ENCODE measurements at regions not wholly inside any gene's neighbourhood (a gene's known extent, or its start where the extent isn't known, plus 50 kb on each side); places are given as distances from the start of the nearest gene placed in this dataset.

DNA sequence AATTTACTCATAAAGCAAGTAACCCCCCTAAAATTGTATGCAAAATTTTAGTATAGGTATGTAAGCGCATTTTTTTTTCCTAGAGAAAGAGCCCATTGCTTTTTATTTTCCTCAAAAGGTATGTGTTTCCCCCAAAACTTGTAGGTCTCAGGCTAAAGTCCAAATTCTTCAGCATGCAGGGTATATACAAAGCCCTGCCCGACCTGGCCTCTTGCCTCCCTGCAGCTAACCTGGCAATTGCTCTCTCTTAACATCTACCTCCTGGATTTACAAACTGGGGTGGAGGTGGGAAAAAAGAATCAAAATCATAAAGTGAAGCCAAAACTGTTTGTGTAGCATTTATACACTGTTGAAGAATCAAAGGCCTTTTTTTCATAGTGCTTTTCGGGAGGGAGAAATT is 107.8 kb downstream of the KCNRG start:
- no peaks in the 10 kb centered on the region for H3K9me3 ChIP-seq (ENCODE audit: low read depth, low read length, poor library complexity, severe bottlenecking)
- DNase-seq (ENCODE audit: low spot score) = no peak
- CTCF ChIA-PET = no interaction called here
- BruUV-seq (replicated peaks) = no TSS peak
- H3K27ac ChIP-seq (ENCODE audit: low read depth, low read length, poor library complexity, severe bottlenecking) = peak overlapping the region; percentile 99
- H3K4me3 ChIP-seq (ENCODE audit: low read depth, low read length, poor library complexity, severe bottlenecking) = peak overlapping the region; percentile 91
- H3K36me3 ChIP-seq (ENCODE audit: insufficient read depth, low read length, poor library complexity, severe bottlenecking) = no peaks in the 10 kb centered on the region
- H3K4me1 ChIP-seq (ENCODE audit: insufficient read depth, low read length, poor library complexity, severe bottlenecking) = peaks cover 46% of the 10 kb centered on the region
- no peaks in the 10 kb centered on the region for H3K27me3 ChIP-seq (replicated peaks; ENCODE audit: insufficient read depth, low read depth, low read length, poor library complexity)
- intact Hi-C loops (cut with micrococcal nuclease; ENCODE audit: unreplicated experiment) = no loop called here
- no peak for TF ChIP-seq EZH2 (IDR thresholded peaks at IDR 0.05; ENCODE audit: borderline replicate concordance, low read depth, low read length, poor library complexity, severe bottlenecking)
- TF ChIP-seq, protein P1, sequence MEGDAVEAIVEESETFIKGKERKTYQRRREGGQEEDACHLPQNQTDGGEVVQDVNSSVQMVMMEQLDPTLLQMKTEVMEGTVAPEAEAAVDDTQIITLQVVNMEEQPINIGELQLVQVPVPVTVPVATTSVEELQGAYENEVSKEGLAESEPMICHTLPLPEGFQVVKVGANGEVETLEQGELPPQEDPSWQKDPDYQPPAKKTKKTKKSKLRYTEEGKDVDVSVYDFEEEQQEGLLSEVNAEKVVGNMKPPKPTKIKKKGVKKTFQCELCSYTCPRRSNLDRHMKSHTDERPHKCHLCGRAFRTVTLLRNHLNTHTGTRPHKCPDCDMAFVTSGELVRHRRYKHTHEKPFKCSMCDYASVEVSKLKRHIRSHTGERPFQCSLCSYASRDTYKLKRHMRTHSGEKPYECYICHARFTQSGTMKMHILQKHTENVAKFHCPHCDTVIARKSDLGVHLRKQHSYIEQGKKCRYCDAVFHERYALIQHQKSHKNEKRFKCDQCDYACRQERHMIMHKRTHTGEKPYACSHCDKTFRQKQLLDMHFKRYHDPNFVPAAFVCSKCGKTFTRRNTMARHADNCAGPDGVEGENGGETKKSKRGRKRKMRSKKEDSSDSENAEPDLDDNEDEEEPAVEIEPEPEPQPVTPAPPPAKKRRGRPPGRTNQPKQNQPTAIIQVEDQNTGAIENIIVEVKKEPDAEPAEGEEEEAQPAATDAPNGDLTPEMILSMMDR (conservative IDR thresholded peaks at IDR 0.05; ENCODE audit: low read depth, low read length) = no peak
- POLR2A ChIA-PET (ENCODE audit: low non-redundant PET) = interaction anchor here (0.6 kb wide), 2 partner anchors 458 to 583 kb away, joined by 3 to 8 read pairs; no protein-coding TSS in a partner anchor

DNA sequence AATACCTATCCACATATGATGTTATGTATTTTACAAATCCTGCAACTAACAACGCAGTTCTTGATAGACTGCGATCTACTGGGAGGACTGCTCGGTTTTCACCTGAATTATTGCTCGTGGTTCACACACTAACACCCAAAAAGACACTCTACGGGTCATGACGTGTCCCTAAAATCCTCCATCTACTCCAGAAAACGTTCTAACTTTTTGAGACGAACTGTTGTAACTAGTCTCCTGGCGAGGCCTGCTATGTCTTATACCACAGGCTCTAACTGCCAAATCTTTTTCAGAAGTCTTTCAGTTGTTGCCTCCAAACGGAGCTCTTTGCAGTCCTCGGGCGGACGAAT is 108.2 kb downstream of the KCNRG start:
- H3K27me3 ChIP-seq (replicated peaks; ENCODE audit: insufficient read depth, low read depth, low read length, poor library complexity) = no peaks in the 10 kb centered on the region
- no peaks in the 10 kb centered on the region for H3K9me3 ChIP-seq (ENCODE audit: low read depth, low read length, poor library complexity, severe bottlenecking)
- H3K4me3 ChIP-seq (ENCODE audit: low read depth, low read length, poor library complexity, severe bottlenecking) = peak overlapping the region; percentile 91
- intact Hi-C loops (cut with micrococcal nuclease; ENCODE audit: unreplicated experiment) = no loop called here
- no peak for TF ChIP-seq EZH2 (IDR thresholded peaks at IDR 0.05; ENCODE audit: borderline replicate concordance, low read depth, low read length, poor library complexity, severe bottlenecking)
- no TSS peak for BruUV-seq (replicated peaks)
- DNase-seq (ENCODE audit: low spot score) = no peak
- CTCF ChIA-PET = no interaction called here
- POLR2A ChIA-PET (ENCODE audit: low non-redundant PET) = interaction anchor here (0.6 kb wide), 3 partner anchors 458 to 662 kb away, joined by 3 to 8 read pairs (median 3); no protein-coding TSS in a partner anchor
- H3K4me1 ChIP-seq (ENCODE audit: insufficient read depth, low read length, poor library complexity, severe bottlenecking) = peaks cover 43% of the 10 kb centered on the region
- H3K36me3 ChIP-seq (ENCODE audit: insufficient read depth, low read length, poor library complexity, severe bottlenecking) = no peaks in the 10 kb centered on the region
- peak overlapping the region; percentile 99 for H3K27ac ChIP-seq (ENCODE audit: low read depth, low read length, poor library complexity, severe bottlenecking)

DNA sequence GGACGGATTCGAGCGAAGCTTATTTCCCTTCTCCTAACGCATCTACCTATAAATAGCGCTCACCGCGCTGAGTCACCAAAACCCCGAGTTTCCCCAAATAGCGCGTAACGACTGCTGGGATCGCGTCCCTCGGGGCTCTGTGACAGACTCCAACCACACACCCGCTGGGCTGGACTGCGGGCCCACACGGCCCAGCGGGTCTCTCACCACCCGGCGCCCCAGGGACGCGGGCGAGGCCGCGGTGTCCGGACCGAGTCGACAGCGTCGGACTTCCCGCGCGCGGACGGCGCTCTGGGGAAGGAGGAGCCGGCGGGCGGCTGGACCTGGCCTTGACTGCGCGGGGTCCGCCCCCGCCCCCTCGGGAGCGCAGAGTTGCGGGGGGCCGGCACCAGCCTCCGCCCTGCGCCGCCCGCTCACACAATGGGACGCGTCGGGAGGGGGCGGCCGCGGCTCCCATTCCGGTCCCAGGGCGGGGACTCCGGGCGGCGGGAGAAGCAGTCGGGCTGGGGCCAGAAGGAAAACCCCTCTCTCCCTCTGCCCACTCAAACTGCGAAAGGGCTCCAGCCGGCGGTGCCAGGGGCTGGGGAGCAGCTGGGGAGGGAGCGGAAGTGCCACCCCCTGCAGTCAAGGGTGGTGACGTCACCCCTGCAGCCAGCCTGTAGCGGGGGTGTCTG is 108.8 kb downstream of the KCNRG start:
- POLR2A ChIA-PET (ENCODE audit: low non-redundant PET) = interaction anchor here (0.6 to 0.7 kb wide), 4 partner anchors 9 to 661 kb away, joined by 3 to 8 read pairs (median 3); no protein-coding TSS in a partner anchor

More for the DNA sequence above, 108.8 kb downstream of the KCNRG start:
- Histone ChIP-seq H3K9me3 (ENCODE audit: low read depth, low read length, poor library complexity, severe bottlenecking) (no peaks in the 10 kb centered on the region), H3K27me3 (replicated peaks; ENCODE audit: insufficient read depth, low read depth, low read length, poor library complexity) (no peaks in the 10 kb centered on the region), H3K4me1 (ENCODE audit: insufficient read depth, low read length, poor library complexity, severe bottlenecking) (peaks cover 40% of the 10 kb centered on the region), H3K27ac (ENCODE audit: low read depth, low read length, poor library complexity, severe bottlenecking) (peak overlapping the region; percentile 99), H3K36me3 (ENCODE audit: insufficient read depth, low read length, poor library complexity, severe bottlenecking) (no peaks in the 10 kb centered on the region), H3K4me3 (ENCODE audit: low read depth, low read length, poor library complexity, severe bottlenecking) (peak overlapping the region; percentile 91)
- CTCF ChIA-PET = interaction anchor here (0.8 kb wide), 1 partner anchor 127 kb away, joined by 4 read pairs; the partner anchor contains the start of gene TRIM13
- DNase-seq (ENCODE audit: low spot score) = peak; percentile 81
- intact Hi-C loops (cut with micrococcal nuclease; ENCODE audit: unreplicated experiment) = loop anchor here (1.0 kb wide), 1 partner anchor 42 kb away; no protein-coding TSS in a partner anchor
- BruUV-seq (replicated peaks) = no TSS peak
- no peak for TF ChIP-seq EZH2 (IDR thresholded peaks at IDR 0.05; ENCODE audit: borderline replicate concordance, low read depth, low read length, poor library complexity, severe bottlenecking)
- TF ChIP-seq, protein P1 (conservative IDR thresholded peaks at IDR 0.05; ENCODE audit: low read depth, low read length) = no peak
